ENCODE measurements at regions not wholly inside any gene's neighbourhood (a gene's known extent, or its start where the extent isn't known, plus 50 kb on each side); places are given as distances from the start of the nearest gene placed in this dataset.

GRCh38 chr2:65691816-65692215, 259.4 kb upstream of the SPRED2 start:
- no peak for DNase-seq (ENCODE audit: low spot score)
- Histone ChIP-seq H3K4me1 (no peaks in the 10 kb centered on the region), H3K27ac (no peak overlapping the region), H3K9me3 (no peaks in the 10 kb centered on the region), H3K4me3 (no peak overlapping the region), H3K36me3 (no peaks in the 10 kb centered on the region), H3K27me3 (no peaks in the 10 kb centered on the region)
- TF ChIP-seq CTCF (IDR thresholded peaks at IDR 0.05) = no peak

DNA sequence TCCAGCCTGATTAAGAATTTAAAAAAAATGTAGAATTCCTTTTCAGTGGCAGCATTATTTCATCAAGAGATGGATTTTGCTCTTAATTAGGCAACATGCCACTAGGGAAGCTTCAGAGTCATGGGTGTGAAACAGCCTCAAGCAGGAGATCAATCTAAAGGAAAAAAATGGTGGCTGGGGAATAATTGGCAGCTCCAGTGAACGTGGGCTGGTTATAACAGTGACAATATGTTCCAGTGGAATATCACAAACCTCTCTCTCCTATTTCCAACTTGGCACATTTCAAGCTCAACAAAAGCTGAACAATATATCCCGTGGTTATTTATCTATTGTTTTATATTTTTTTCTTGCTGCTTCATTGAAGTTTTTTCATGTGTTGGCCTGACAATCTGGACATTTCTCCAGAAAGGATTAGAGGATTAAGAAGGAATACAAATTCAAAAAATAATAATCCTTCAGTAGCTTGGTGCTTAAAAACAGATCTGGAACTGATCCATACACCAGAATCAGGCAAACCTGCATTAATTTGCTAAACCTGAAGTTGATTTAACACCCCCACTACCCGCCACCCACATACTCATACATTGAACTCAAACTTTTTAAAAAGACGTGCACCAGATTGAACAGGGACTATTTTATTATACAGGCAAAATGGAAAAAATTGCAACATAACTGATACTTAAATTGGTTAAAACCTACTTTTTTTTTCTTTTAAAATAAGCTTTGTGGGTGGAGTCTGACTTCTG, 255.9 kb upstream of the SPRED2 start:
- Histone ChIP-seq H3K9me3 (no peaks in the 10 kb centered on the region), H3K4me3 (no peak overlapping the region), H3K27ac (no peak overlapping the region), H3K36me3 (no peaks in the 10 kb centered on the region), H3K27me3 (no peaks in the 10 kb centered on the region), H3K4me1 (no peaks in the 10 kb centered on the region)
- DNase-seq (ENCODE audit: low spot score) = no peak
- TF ChIP-seq CTCF (IDR thresholded peaks at IDR 0.05) = no peak

DNA sequence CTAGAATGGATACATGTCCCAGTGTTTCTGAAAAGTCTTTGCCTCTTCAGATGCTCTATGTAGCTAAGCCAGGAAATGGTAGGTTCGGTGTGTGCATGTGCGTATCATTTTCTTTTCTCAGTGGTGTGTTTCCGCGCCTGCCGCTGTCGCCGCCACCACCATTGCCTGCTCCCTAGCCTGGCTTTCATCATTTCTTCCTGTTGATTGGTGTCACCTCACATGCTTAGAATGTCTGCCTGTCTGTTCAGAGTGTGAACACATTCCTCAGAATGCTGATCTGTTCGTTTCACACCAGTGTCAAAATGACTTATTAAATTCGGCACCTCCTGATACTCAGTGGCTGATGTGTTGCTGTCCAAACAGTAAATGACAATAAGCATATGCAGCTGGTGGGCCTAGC, 255.2 kb upstream of the SPRED2 start:
- DNase-seq (ENCODE audit: low spot score) = no peak
- no peaks in the 10 kb centered on the region for H3K27me3 ChIP-seq
- no peak for TF ChIP-seq CTCF (IDR thresholded peaks at IDR 0.05)
- no peaks in the 10 kb centered on the region for H3K4me1 ChIP-seq
- H3K4me3 ChIP-seq = no peak overlapping the region
- no peak overlapping the region for H3K27ac ChIP-seq
- H3K9me3 ChIP-seq = no peaks in the 10 kb centered on the region
- H3K36me3 ChIP-seq = no peaks in the 10 kb centered on the region

DNA sequence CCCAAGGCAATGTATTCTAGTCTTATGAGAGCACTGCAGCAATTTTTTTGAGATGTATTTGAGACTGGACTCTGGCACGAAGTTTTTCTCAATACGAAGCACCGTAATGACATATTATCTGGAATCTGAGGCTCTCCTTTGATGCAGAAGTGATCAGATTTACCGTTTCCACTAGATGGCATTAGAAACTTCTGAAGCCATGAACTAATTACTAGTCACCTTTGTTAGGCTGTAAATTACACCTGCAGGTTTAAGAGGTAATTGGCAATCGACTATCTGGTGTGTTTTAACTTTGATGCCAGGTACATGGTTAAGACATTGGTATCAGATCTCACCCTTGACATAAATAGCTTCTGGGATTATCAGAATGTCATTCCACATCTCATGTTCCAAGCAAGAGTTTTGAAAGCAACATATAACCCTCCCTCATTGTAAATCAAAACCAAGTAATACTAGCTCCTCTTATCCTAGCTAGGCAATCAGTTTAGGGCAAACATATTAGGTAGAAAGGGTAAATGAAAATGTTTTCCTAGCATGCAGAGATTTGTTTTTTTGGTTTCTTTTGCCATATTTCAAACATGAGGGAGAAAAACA, 254.6 kb upstream of the SPRED2 start:
- Histone ChIP-seq H3K27ac (no peak overlapping the region), H3K4me3 (no peak overlapping the region), H3K9me3 (no peaks in the 10 kb centered on the region), H3K4me1 (no peaks in the 10 kb centered on the region), H3K36me3 (no peaks in the 10 kb centered on the region), H3K27me3 (no peaks in the 10 kb centered on the region)
- no peak for TF ChIP-seq CTCF (IDR thresholded peaks at IDR 0.05)
- no peak for DNase-seq (ENCODE audit: low spot score)

DNA sequence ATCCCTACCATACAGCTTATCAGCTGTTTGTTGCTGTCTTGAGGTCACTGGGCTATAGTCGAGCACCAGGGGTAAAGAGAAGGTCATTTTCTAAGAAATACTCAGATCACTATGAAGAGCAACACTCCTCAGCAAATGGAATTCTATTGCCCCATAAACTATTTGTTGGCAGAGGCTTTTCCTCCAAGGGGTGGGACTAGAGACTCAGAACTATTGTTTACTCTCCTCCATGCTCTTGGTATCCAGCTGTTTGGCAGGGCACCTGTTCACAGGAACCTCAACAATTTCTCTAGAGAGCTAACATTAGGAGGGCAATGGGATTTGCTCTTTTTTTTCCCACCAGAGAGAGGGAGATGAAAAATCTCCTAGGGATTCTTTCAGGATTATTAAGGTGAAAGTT, 249.1 kb upstream of the SPRED2 start:
- H3K4me3 ChIP-seq = no peak overlapping the region
- H3K27ac ChIP-seq = no peak overlapping the region
- no peaks in the 10 kb centered on the region for H3K9me3 ChIP-seq
- H3K4me1 ChIP-seq = no peaks in the 10 kb centered on the region
- no peak for TF ChIP-seq CTCF (IDR thresholded peaks at IDR 0.05)
- DNase-seq (ENCODE audit: low spot score) = no peak
- H3K27me3 ChIP-seq = no peaks in the 10 kb centered on the region
- no peaks in the 10 kb centered on the region for H3K36me3 ChIP-seq

Data from right atrium auricular region (tissue), 2 donors.